NCI-H446 (cell line): ENCODE measurements at regions not wholly inside any gene's neighbourhood (a gene's known extent, or its start where the extent isn't known, plus 50 kb on each side); places are given as distances from the start of the nearest gene placed in this dataset.

Source experiments
- DNase-seq, 2 experiments: peaks; one replicate each; lab custom pipeline; 2025; lab: John Stamatoyannopoulos, UW

- DNase-seq, result peak; percentile 4 to 65
These were observed 267.9 kb upstream of the GHITM start for GRCh38 chr10:83871187-83872081.

DNA sequence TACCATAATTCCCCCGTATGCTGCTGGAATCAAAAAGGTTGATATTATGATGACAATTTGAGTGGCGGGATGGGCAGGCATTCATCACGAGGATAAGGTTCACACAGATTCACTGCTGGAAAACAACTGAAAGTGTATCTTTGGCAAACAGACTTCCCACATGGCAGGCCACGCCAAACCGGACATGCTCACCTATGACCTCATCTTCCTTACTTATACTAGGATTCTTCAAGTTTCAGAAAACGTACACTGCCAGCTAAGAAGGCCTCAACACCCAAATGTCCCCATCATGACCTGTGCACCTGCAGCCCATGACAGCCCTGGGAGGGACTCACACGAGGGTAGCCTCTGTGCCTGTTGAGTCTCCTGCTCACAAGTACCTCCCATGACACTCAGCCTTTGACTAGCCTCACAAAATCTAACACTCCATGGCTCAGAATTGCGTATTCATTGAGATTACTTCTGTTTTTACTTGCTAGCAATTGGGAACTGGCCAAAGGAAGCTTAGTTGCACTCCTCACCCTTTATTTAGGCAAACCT is 259.0 kb upstream of the GHITM start:
- no peak for DNase-seq

DNA sequence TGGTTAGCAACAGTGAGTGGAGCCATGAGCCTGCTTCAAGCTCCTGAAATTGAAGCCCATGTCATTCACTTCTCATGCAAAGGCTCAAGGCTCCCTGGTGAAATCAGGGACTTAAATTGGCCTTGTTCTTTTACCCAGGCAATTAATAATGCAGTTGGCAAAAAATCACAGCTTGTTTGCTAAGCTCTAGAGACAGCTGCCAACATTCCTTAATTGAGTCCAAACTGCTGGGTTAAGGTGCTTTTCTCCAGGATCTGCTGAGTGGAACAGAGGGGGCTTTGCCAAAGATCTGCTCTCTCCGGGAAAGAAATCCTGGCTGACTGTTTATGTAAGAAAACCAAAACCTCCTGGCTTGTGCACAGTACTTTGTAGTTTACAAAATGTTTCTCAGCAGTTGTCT is 257.6 kb upstream of the GHITM start:
- peak; percentile 72 to 90 for DNase-seq

GRCh38 chr10:83886871-83887270 is 252.4 kb upstream of the GHITM start:
- no peak for DNase-seq

GRCh38 chr10:83892737-83893136 is 246.6 kb upstream of the GHITM start:
- no peak for DNase-seq

DNA sequence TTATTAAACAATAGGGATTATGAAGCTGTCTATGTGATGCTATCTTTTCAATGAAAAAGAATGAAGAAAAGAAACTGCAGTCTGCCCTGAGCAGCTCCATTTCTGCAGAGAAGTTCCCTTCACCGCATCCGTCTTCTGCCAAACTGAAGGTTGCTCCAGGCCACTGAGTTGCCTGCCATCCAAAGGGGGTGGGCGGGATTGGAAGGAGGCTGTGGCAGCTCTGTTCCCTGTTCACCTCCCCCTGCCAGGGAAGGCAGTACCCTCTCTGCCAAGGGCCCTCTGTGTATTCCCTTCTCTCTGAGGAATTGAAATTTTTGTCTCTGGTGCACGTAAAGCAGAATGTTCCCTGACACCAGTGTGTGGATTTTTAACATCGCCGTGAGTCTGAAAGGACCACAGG is 243.1 kb upstream of the GHITM start:
- no peak for DNase-seq

- no peak for DNase-seq
These were observed 241.7 kb upstream of the GHITM start for GRCh38 chr10:83897626-83898025.

DNA sequence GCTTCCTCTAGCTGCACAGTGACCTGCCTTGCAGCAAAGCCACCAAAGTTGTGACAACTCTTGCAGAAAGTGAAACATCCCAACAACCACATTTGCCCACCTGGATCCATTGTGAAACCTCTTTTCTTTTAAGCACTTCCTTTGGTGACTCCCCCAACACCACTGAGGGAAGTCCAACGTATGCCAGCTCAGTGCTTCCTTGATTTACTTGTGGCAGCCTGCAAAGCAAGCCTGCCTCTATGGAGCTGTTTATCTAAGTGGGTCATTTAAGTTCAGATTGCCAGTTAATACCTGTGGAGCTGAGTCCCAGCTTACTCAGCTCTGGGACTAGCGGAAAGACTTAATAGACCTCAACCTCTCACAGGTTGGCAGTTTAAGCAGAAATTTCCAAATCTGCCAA is 230.8 kb upstream of the GHITM start:
- no peak for DNase-seq

- DNase-seq, result no peak
These were observed 230.3 kb upstream of the GHITM start for GRCh38 chr10:83909001-83909400.

- DNase-seq, result no peak
These were observed 223.5 kb upstream of the GHITM start for GRCh38 chr10:83915801-83916200.

GRCh38 chr10:83917537-83918506 is 221.5 kb upstream of the GHITM start:
- no peak for DNase-seq

- DNase-seq, result no peak
These were observed 220.1 kb upstream of the GHITM start for GRCh38 chr10:83919187-83919586.

DNA sequence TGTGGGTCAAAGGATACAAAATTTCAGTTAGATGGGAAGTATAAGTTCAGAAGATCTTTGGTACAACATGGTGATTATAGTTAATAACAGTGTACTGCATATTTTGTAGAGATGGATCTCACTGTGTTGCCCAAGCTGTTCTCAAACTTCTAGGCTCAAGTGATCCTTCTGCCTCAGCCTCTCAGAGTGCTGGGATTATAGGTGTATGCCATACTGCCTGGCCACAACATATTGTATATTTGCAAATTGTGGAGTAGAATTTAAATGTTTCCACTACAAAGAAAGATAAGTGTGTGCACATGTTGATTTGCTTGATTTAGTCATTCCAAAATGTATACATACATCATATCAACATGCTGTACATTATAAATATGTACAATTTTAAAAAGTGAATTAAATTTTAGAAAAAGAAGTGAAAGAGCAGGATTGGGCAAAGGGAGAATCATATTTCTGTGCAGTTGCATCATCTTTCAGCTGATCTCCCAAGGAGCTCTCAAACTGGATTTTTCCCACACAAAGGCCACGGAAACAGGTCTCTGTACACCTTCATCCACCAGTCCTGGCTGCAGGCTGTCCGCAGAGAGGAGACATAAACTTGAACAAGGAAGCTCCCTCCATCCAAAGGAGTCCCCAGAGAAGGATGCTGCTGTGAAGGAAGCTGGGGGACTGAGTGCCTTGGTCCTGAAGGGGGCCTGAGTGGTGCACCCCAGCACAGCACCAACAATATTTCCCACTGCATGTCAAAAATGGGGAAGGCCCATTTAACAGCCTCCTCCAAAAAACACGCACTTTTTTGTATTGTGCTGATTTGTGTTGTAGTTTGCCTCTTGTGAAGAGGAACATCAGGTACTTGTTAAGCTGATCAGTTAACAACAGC is 217.1 kb upstream of the GHITM start:
- no peak for DNase-seq

DNA sequence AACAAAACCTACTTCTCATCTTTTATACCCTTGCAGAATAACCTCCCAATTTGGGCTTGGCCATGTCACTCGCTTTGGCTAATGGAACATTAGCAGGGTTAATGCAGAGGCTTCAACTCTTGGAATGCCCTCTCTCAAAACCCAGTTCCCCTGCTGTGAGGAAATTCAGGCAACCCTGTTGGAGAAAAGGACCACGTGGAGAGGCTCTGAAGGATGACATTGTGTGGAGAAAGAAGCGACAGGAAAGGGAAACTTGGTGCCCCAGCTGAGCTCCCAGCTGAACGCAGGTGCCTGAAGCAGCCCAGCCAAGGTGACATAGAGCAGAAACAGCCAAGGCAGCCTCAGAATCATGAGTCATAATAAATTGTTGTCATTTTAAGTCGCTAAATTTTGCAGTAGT is 214.2 kb upstream of the GHITM start:
- DNase-seq, result no peak

DNA sequence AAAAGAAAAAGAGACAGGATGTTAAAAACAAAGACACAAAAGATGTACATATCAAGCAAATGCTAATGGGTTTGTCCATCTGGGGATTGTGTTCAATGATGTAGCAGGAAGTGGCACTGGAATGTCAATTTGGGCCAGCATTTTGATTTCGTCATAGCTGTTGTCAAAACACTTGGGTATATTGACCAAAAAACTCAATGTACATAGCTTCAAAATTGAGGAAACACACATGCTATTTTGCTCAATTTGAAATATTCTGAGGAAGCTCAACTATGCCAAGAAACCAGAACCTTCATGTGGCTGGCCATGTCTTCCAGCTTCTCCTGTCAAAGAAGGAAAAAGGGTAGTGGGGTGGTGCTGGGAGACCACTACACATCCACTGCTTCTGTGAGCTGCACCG is 212.7 kb upstream of the GHITM start:
- no peak for DNase-seq

GRCh38 chr10:83927166-83927565 is 212.1 kb upstream of the GHITM start:
- DNase-seq, result no peak

DNA sequence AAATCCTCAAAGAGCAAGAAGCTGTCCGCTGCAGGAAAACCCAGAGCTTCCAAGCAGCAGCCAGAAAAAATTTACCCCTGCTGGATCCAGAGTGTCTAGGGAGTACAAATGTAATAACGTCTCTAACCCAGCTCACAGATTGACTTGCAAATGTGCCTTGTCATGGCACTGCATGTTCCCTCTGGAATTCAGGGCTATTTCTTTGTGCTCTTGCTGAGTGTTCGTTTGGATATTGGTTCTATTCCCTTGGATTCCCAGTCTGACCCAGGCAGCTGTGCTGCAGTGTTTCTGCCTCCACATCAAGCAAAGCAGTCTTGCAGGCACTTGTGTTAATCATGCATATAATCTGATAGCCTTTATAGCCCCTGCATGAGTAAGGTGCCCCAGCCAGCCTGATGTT is 209.9 kb upstream of the GHITM start:
- no peak for DNase-seq

GRCh38 chr10:83931669-83932068 is 207.6 kb upstream of the GHITM start:
- DNase-seq, result no peak

- no peak for DNase-seq
These were observed 207.1 kb upstream of the GHITM start for GRCh38 chr10:83932245-83932644.

DNA sequence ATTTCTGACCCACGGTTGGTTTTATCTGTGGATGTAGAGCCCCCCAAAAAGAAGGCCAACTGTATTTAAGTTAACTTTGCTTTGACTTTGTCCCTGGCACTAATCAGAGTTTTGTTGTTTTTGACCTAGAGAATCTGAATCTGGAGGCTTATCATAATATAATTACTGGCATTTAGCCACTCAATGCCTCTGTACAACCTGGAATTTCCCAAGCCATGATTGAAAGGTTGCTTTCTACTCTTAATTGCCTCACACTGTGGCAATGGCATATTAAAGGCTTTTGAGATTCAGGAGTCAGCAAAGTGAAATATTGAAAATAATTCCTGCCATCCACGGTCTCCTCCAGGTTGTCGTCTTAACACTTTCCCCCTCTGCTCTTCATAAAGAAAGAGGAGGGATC is 205.2 kb upstream of the GHITM start:
- DNase-seq, result no peak

DNA sequence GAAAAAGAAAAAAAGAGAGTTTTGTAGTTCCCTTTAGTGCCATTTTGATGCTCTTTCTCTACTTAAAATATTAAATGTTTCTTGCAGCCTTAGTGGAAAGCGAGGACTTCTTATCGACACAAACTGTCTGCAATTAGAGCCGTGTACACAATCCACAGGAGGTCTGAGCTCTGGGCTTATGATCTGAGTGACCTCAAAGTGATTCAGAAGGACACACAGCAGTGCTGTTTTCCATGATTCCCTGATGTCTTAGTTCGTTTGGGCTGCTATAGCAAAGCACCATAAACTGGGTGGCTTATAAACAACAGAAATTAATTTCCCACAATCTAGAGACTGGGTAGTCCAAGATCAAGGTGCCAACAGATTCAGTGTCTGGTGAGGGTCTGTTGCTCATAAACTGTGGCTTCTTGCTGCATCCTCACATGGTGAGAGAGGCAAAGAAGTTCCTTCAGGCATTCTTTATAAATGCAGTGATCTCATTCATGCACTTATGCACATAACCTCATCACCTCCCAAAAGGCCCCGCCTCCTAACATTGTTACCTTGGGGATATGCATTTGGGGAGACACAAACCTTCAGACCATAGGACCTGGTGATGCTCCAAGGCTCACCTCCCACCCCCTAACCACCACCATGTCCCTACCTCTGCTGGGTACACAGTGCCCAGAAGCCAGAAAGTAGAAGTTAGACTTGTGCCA is 204.5 kb upstream of the GHITM start:
- DNase-seq, result no peak
